ENCODE measurements at regions not wholly inside any gene's neighbourhood (a gene's known extent, or its start where the extent isn't known, plus 50 kb on each side); places are given as distances from the start of the nearest gene placed in this dataset.

- Histone ChIP-seq H3K27ac (ENCODE audit: insufficient read depth, low read length) (no peak overlapping the region), H3K9me3 (ENCODE audit: control insufficient read depth, insufficient read depth, low read depth, low read length) (no peaks in the 10 kb centered on the region), H3K36me3 (ENCODE audit: control insufficient read depth, insufficient read depth, low read length) (no peaks in the 10 kb centered on the region), H3K4me3 (replicated peaks in 1 of 4; ENCODE audit: control extremely low read depth in 1 of 4, insufficient read depth in 1 of 4, low read depth in 3 of 4, low read length in 4 of 4) (no peak overlapping the region), H3K4me2 (ENCODE audit: extremely low read depth, insufficient read depth, low read length) (no peak overlapping the region), H4K20me1 (ENCODE audit: control insufficient read depth, extremely low read depth, insufficient read depth, low read length) (no peaks in the 10 kb centered on the region), H3K9ac (ENCODE audit: insufficient read depth, low read length) (no peak overlapping the region), H3K4me1 (ENCODE audit: control insufficient read depth, extremely low read depth, insufficient read depth, low read length) (no peaks in the 10 kb centered on the region), H2AFZ (ENCODE audit: low read length) (no peak overlapping the region), H3K27me3 (ENCODE audit: control insufficient read depth, insufficient read depth, low read length) (no peaks in the 10 kb centered on the region), H3K79me2 (ENCODE audit: control insufficient read depth, insufficient read depth, low read length) (no peaks in the 10 kb centered on the region)
- no peak for DNase-seq (ENCODE audit: low read depth in 2 of 2)
- no peak for TF ChIP-seq EZH2 (IDR thresholded peaks at IDR 0.05; ENCODE audit: low read length, missing control alignments)
- TF ChIP-seq CTCF (conservative IDR thresholded peaks at IDR 0.05 in 1 of 2, IDR thresholded peaks at IDR 0.05 in 1 of 2; ENCODE audit: low read depth in 1 of 2, low read length in 2 of 2), result no peak
Measured at GRCh38 chr2:153311432-153311831, 167.1 kb downstream of the RPRM start.

DNA sequence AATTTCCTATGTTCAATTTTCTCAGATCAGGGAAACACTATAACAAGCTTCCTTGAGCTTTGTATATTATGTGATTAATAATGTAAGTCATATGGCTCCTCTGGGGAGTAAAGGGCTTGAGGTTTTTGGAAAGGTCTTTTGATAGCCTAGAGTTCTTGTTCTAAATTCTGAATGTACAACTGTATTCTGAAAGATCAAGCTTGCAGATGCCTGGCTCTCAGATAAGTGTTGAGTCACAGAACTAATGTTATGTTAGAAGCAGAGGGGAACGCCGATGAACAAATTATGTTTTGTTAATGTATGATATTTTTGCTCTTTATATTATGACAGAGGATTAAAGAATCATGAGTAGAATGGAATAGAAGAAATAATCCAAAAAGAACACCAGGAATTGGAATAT is 170.1 kb downstream of the RPRM start:
- no peaks in the 10 kb centered on the region for H3K4me1 ChIP-seq (ENCODE audit: control insufficient read depth, extremely low read depth, insufficient read depth, low read length)
- H2AFZ ChIP-seq (ENCODE audit: low read length), result no peak overlapping the region

GRCh38 chr2:153307223-153307622 is 171.3 kb downstream of the RPRM start:
- H3K79me2 ChIP-seq (ENCODE audit: control insufficient read depth, insufficient read depth, low read length), result no peaks in the 10 kb centered on the region
- no peak overlapping the region for H3K4me2 ChIP-seq (ENCODE audit: extremely low read depth, insufficient read depth, low read length)
- no peaks in the 10 kb centered on the region for H3K4me1 ChIP-seq (ENCODE audit: control insufficient read depth, extremely low read depth, insufficient read depth, low read length)
- no peaks in the 10 kb centered on the region for H3K9me3 ChIP-seq (ENCODE audit: control insufficient read depth, insufficient read depth, low read depth, low read length)
- no peak for TF ChIP-seq EZH2 (IDR thresholded peaks at IDR 0.05; ENCODE audit: low read length, missing control alignments)
- no peak for TF ChIP-seq CTCF (conservative IDR thresholded peaks at IDR 0.05 in 1 of 2, IDR thresholded peaks at IDR 0.05 in 1 of 2; ENCODE audit: low read depth in 1 of 2, low read length in 2 of 2)
- no peaks in the 10 kb centered on the region for H4K20me1 ChIP-seq (ENCODE audit: control insufficient read depth, extremely low read depth, insufficient read depth, low read length)
- DNase-seq (ENCODE audit: low read depth in 2 of 2), result no peak
- H3K4me3 ChIP-seq (replicated peaks in 1 of 4; ENCODE audit: control extremely low read depth in 1 of 4, insufficient read depth in 1 of 4, low read depth in 3 of 4, low read length in 4 of 4), result no peak overlapping the region
- H3K27me3 ChIP-seq (ENCODE audit: control insufficient read depth, insufficient read depth, low read length), result no peaks in the 10 kb centered on the region
- no peaks in the 10 kb centered on the region for H3K36me3 ChIP-seq (ENCODE audit: control insufficient read depth, insufficient read depth, low read length)
- H3K27ac ChIP-seq (ENCODE audit: insufficient read depth, low read length), result no peak overlapping the region
- no peak overlapping the region for H3K9ac ChIP-seq (ENCODE audit: insufficient read depth, low read length)
- no peak overlapping the region for H2AFZ ChIP-seq (ENCODE audit: low read length)

More for the DNA sequence above, 170.1 kb downstream of the RPRM start:
- no peaks in the 10 kb centered on the region for H3K27me3 ChIP-seq (ENCODE audit: control insufficient read depth, insufficient read depth, low read length)
- no peak overlapping the region for H3K27ac ChIP-seq (ENCODE audit: insufficient read depth, low read length)
- H3K79me2 ChIP-seq (ENCODE audit: control insufficient read depth, insufficient read depth, low read length), result no peaks in the 10 kb centered on the region
- H3K9ac ChIP-seq (ENCODE audit: insufficient read depth, low read length), result no peak overlapping the region
- H3K4me3 ChIP-seq (replicated peaks in 1 of 4; ENCODE audit: control extremely low read depth in 1 of 4, insufficient read depth in 1 of 4, low read depth in 3 of 4, low read length in 4 of 4), result no peak overlapping the region
- DNase-seq (ENCODE audit: low read depth in 2 of 2), result no peak
- no peak for TF ChIP-seq CTCF (conservative IDR thresholded peaks at IDR 0.05 in 1 of 2, IDR thresholded peaks at IDR 0.05 in 1 of 2; ENCODE audit: low read depth in 1 of 2, low read length in 2 of 2)
- no peak for TF ChIP-seq EZH2 (IDR thresholded peaks at IDR 0.05; ENCODE audit: low read length, missing control alignments)
- H3K9me3 ChIP-seq (ENCODE audit: control insufficient read depth, insufficient read depth, low read depth, low read length), result no peaks in the 10 kb centered on the region
- no peak overlapping the region for H3K4me2 ChIP-seq (ENCODE audit: extremely low read depth, insufficient read depth, low read length)
- no peaks in the 10 kb centered on the region for H4K20me1 ChIP-seq (ENCODE audit: control insufficient read depth, extremely low read depth, insufficient read depth, low read length)
- H3K36me3 ChIP-seq (ENCODE audit: control insufficient read depth, insufficient read depth, low read length), result no peaks in the 10 kb centered on the region

Measured in fibroblast of lung (primary cell).